Neural cell (in vitro differentiated cells): ENCODE measurements at regions not wholly inside any gene's neighbourhood (a gene's known extent, or its start where the extent isn't known, plus 50 kb on each side); places are given as distances from the start of the nearest gene placed in this dataset.

Experiments
- H2AFZ ChIP-seq: fragments of 200-600, 300-800 bp; sonication (generic), shearing (Covaris generic); 2 replicates; pipeline ENCODE4 v1.6.0; 2014; ENCODE audit warnings: low read depth, mild to moderate bottlenecking, antibody characterized with exemption, low read length, moderate library complexity
- H3F3A ChIP-seq: fragments of 200-600 bp; shearing (Covaris generic); 2 replicates; pipeline ENCODE4 v1.6.1; 2016; ENCODE audit warnings: mild to moderate bottlenecking, moderate library complexity, mixed read lengths, antibody characterized with exemption, low read length; ENCODE audit not compliant: insufficient read depth, poor library complexity, severe bottlenecking
- H3K27ac ChIP-seq: fragments of 200-600, 300-800 bp; sonication (generic), shearing (Covaris generic); 2 replicates; pipeline ENCODE4 v1.5.1; 2014; ENCODE audit warnings: mild to moderate bottlenecking, low read length, moderate library complexity
- H3K27me3 ChIP-seq: fragments of 300-800, 200-600 bp; sonication (generic), shearing (Covaris generic); 2 replicates; pipeline ENCODE4 v1.6.0; 2014; ENCODE audit warnings: mild to moderate bottlenecking, low read depth, low read length, moderate library complexity; ENCODE audit not compliant: insufficient read depth
- H3K36me3 ChIP-seq: fragments of 300-800, 200-600 bp; sonication (generic), shearing (Covaris generic); 2 replicates; pipeline ENCODE4 v1.5.1; 2014; ENCODE audit warnings: mild to moderate bottlenecking, antibody characterized with exemption, low read length, moderate library complexity; ENCODE audit not compliant: insufficient read depth
- H3K4me2 ChIP-seq: fragments of 300-800, 200-600 bp; sonication (generic), shearing (Covaris generic); 2 replicates; pipeline ENCODE4 v1.6.0; 2014; ENCODE audit warnings: mild to moderate bottlenecking, low read length
- H3K4me3 ChIP-seq: fragments of 300-800, 200-600 bp; sonication (generic), shearing (Covaris generic); 2 replicates; pipeline ENCODE4 v1.5.1; 2014; ENCODE audit warnings: mild to moderate bottlenecking, low read length, moderate library complexity
- H3K79me2 ChIP-seq: fragments of 200-600 bp; shearing (Covaris generic); replicated peaks from 2 replicates; pipeline ENCODE4 v1.6.0; 2014; ENCODE audit warnings: mild to moderate bottlenecking, low read length, moderate library complexity; ENCODE audit not compliant: insufficient read depth
- H3K9ac ChIP-seq: fragments of 300-800, 200-600 bp; sonication (generic), shearing (Covaris generic); 2 replicates; pipeline ENCODE4 v1.6.1; 2016; ENCODE audit warnings: mild to moderate bottlenecking, low read length, mixed read lengths
- H3K9me2 ChIP-seq: fragments of 200-600 bp; shearing (Covaris generic); 2 replicates; pipeline ENCODE4 v1.6.1; 2016; ENCODE audit warnings: mild to moderate bottlenecking, low read length, mixed read lengths; ENCODE audit not compliant: insufficient read depth
- H3K9me3 ChIP-seq: fragments of 200-600, 300-800 bp; sonication (generic), shearing (Covaris generic); 2 replicates; pipeline ENCODE4 v1.6.1; 2016; ENCODE audit warnings: mild to moderate bottlenecking, mixed run types, low read length, moderate library complexity, mixed read lengths
- H4K20me1 ChIP-seq: fragments of 200-600 bp; shearing (Covaris generic); 2 replicates; pipeline ENCODE4 v1.6.1; 2016; ENCODE audit warnings: mild to moderate bottlenecking, mixed run types; ENCODE audit not compliant: insufficient read depth
- EP300 ChIP-seq: fragments of 450-650 bp; conservative IDR thresholded peaks from 2 replicates; pipeline ENCODE4 v1.6.1; 2014; ENCODE audit warnings: antibody characterized with exemption, mild to moderate bottlenecking, moderate library complexity; ENCODE audit not compliant: poor library complexity, severe bottlenecking
- EZH2 ChIP-seq: fragments of 200-600, 300-800 bp; shearing (Covaris generic), sonication (generic); IDR thresholded peaks from 2 replicates; pipeline ENCODE4 v1.6.1; 2014; ENCODE audit warnings: antibody characterized with exemption, low read length, borderline replicate concordance, mild to moderate bottlenecking; ENCODE audit not compliant: insufficient read depth, poor library complexity, severe bottlenecking
- MXI1 ChIP-seq: fragments of 450-650 bp; conservative IDR thresholded peaks from 2 replicates; pipeline ENCODE4 v1.6.1; 2014; ENCODE audit warnings: antibody characterized with exemption, mild to moderate bottlenecking; ENCODE audit not compliant: poor library complexity, severe bottlenecking
- POLR2AphosphoS5 ChIP-seq: IDR thresholded peaks from 2 replicates; pipeline ENCODE4 v1.6.1; 2012
- RAD21 ChIP-seq: fragments of 450-650 bp; conservative IDR thresholded peaks from 2 replicates; pipeline ENCODE4 v1.6.1; 2014; ENCODE audit warnings: antibody characterized with exemption, mild to moderate bottlenecking, moderate library complexity
- REST ChIP-seq: IDR thresholded peaks from 2 replicates; pipeline ENCODE4 v1.6.1; 2012; ENCODE audit warnings: borderline replicate concordance
- SMC3 ChIP-seq: fragments of 450-650 bp; conservative IDR thresholded peaks from 2 replicates; pipeline ENCODE4 v1.6.1; 2014; ENCODE audit warnings: antibody characterized with exemption, mild to moderate bottlenecking, moderate library complexity; ENCODE audit not compliant: poor library complexity
- TAF1 ChIP-seq: IDR thresholded peaks from 2 replicates; pipeline ENCODE4 v1.6.1; 2012; ENCODE audit warnings: low read depth
- TF ChIP-seq, protein P1 (sequence below): fragments of 450-650 bp; IDR thresholded peaks from 2 replicates; pipeline ENCODE4 v1.5.1; 2014; ENCODE audit warnings: antibody characterized with exemption, mild to moderate bottlenecking, moderate library complexity; ENCODE audit not compliant: poor library complexity, severe bottlenecking

GRCh38 chr2:239494578-239494977 is 93.8 kb upstream of the HDAC4 start:
- H4K20me1 ChIP-seq = no peaks in the 10 kb centered on the region
- H3F3A ChIP-seq = no peaks in the 10 kb centered on the region
- H3K9ac ChIP-seq = no peak overlapping the region
- TF ChIP-seq REST (no peak), EZH2 (no peak), EP300 (no peak), MXI1 (no peak), TAF1 (no peak), RAD21 (no peak), POLR2AphosphoS5 (no peak), SMC3 (no peak)
- TF ChIP-seq, protein P1, sequence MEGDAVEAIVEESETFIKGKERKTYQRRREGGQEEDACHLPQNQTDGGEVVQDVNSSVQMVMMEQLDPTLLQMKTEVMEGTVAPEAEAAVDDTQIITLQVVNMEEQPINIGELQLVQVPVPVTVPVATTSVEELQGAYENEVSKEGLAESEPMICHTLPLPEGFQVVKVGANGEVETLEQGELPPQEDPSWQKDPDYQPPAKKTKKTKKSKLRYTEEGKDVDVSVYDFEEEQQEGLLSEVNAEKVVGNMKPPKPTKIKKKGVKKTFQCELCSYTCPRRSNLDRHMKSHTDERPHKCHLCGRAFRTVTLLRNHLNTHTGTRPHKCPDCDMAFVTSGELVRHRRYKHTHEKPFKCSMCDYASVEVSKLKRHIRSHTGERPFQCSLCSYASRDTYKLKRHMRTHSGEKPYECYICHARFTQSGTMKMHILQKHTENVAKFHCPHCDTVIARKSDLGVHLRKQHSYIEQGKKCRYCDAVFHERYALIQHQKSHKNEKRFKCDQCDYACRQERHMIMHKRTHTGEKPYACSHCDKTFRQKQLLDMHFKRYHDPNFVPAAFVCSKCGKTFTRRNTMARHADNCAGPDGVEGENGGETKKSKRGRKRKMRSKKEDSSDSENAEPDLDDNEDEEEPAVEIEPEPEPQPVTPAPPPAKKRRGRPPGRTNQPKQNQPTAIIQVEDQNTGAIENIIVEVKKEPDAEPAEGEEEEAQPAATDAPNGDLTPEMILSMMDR = no peak
- H3K4me3 ChIP-seq = no peak overlapping the region
- H3K79me2 ChIP-seq = no peaks in the 10 kb centered on the region
- H2AFZ ChIP-seq = no peak overlapping the region
- H3K27ac ChIP-seq = no peak overlapping the region
- H3K4me2 ChIP-seq = no peak overlapping the region
- no peaks in the 10 kb centered on the region for H3K9me2 ChIP-seq
- H3K36me3 ChIP-seq = no peaks in the 10 kb centered on the region
- no peaks in the 10 kb centered on the region for H3K27me3 ChIP-seq
- H3K9me3 ChIP-seq = no peaks in the 10 kb centered on the region

DNA sequence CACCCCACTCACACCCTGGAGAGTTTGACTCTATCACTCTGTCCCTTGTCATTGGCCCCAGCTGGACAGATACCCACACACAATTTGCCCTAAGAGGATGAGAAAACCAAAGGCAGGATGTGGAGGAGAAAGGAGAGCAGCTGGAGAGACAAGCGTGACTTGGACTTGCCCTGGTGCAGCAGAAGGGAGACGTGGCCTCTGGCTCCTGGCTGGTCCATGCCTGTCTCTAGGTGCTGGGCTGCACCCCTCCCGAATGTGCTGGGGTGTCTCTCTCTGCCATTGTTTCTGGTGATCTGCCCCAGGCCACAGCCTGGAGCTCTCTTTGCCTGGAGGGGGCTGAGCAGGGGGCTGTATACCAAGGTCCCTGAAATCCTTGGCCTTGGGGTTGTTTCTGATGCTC is 88.7 kb upstream of the HDAC4 start:
- Histone ChIP-seq H4K20me1 (no peaks in the 10 kb centered on the region), H2AFZ (no peak overlapping the region), H3K9me3 (no peaks in the 10 kb centered on the region), H3K4me3 (no peak overlapping the region), H3K9me2 (no peaks in the 10 kb centered on the region), H3K27me3 (no peaks in the 10 kb centered on the region), H3K9ac (no peak overlapping the region), H3K79me2 (no peaks in the 10 kb centered on the region), H3K27ac (no peak overlapping the region), H3K36me3 (no peaks in the 10 kb centered on the region), H3K4me2 (no peak overlapping the region), H3F3A (no peaks in the 10 kb centered on the region)
- TF ChIP-seq EP300 = no peak
- no peak for TF ChIP-seq SMC3
- no peak for TF ChIP-seq TAF1
- no peak for TF ChIP-seq REST
- no peak for TF ChIP-seq MXI1
- no peak for TF ChIP-seq RAD21
- TF ChIP-seq, protein P1 = no peak
- no peak for TF ChIP-seq EZH2
